HFFc6 (cell line): ENCODE measurements at regions not wholly inside any gene's neighbourhood (a gene's known extent, or its start where the extent isn't known, plus 50 kb on each side); places are given as distances from the start of the nearest gene placed in this dataset.
"Not testable (repeated sequence)": the region's sequence is repeated elsewhere in the genome, so short reads cannot be mapped to it uniquely, and the experiment has no call there.

ENCODE experiments used
- DNase-seq: peaks from one replicate; pipeline ENCODE4 v3.0.0-alpha.2; 2018
- H3K27ac Mint-ChIP-seq: 2 replicates; pipeline ENCODE4 v1.8.0; 2020; ENCODE audit warnings: mild to moderate bottlenecking, mixed read lengths
- H3K27me3 Mint-ChIP-seq: 2 replicates; pipeline ENCODE4 v1.8.0; 2021; ENCODE audit warnings: mild to moderate bottlenecking, moderate library complexity, mixed read lengths; ENCODE audit not compliant: insufficient read depth
- H3K36me3 Mint-ChIP-seq: 2 replicates; pipeline ENCODE4 v1.8.0; 2021; ENCODE audit warnings: low read depth, mixed read lengths
- H3K4me1 Mint-ChIP-seq: 2 replicates; pipeline ENCODE4 v1.8.0; 2020; ENCODE audit warnings: low read depth, mixed read lengths
- H3K4me3 Mint-ChIP-seq: 2 replicates; pipeline ENCODE4 v1.8.0; 2020; ENCODE audit warnings: mild to moderate bottlenecking, moderate library complexity, mixed read lengths
- H3K9me3 Mint-ChIP-seq: 2 replicates; pipeline ENCODE4 v1.8.0; 2020; ENCODE audit warnings: mild to moderate bottlenecking, mixed read lengths
- CTCF ChIP-seq: fragments of 200-600 bp; sonication (generic); IDR thresholded peaks from 2 replicates; pipeline ENCODE4 v1.5.0; 2021; ENCODE audit warnings: antibody characterized with exemption, mild to moderate bottlenecking

GRCh38 chr13:30071969-30072817 is 221.8 kb upstream of the UBL3 start:
- no peak overlapping the region for H3K27ac Mint-ChIP-seq
- no peak for TF ChIP-seq CTCF
- peaks cover 14% of the 10 kb centered on the region; the same call in 1 of the 2 replicates for H3K4me1 Mint-ChIP-seq
- no peak for DNase-seq
- no peak overlapping the region for H3K4me3 Mint-ChIP-seq
- peaks cover 2% of the 10 kb centered on the region for H3K27me3 Mint-ChIP-seq
- H3K36me3 Mint-ChIP-seq = no peaks in the 10 kb centered on the region
- H3K9me3 Mint-ChIP-seq = no peaks in the 10 kb centered on the region

- Mint-ChIP-seq H3K4me1 (0 out of 2 replicates have a peak, but pooled peaks cover 2% of the 10 kb centered on the region), H3K27ac (no peak overlapping the region), H3K9me3 (no peaks in the 10 kb centered on the region), H3K27me3 (peaks cover 3% of the 10 kb centered on the region), H3K36me3 (0 out of 2 replicates have a peak, but pooled peaks cover 2% of the 10 kb centered on the region), H3K4me3 (no peak overlapping the region)
- TF ChIP-seq CTCF = no peak
- no peak for DNase-seq
Observed at GRCh38 chr13:30065181-30065580, 214.8 kb upstream of the UBL3 start.

GRCh38 chr13:30063892-30064291 is 213.5 kb upstream of the UBL3 start:
- Mint-ChIP-seq H3K9me3 (no peaks in the 10 kb centered on the region), H3K27me3 (peaks cover 3% of the 10 kb centered on the region), H3K4me1 (no peaks in the 10 kb centered on the region), H3K27ac (no peak overlapping the region), H3K36me3 (0 out of 2 replicates have a peak, but pooled peaks cover 4% of the 10 kb centered on the region), H3K4me3 (no peak overlapping the region)
- TF ChIP-seq CTCF = no peak
- DNase-seq = no peak

- no peak for DNase-seq
- no peak overlapping the region for H3K4me3 Mint-ChIP-seq
Observed at GRCh38 chr13:30061217-30061616, 210.8 kb upstream of the UBL3 start.

GRCh38 chr13:30058429-30058828 is 208.0 kb upstream of the UBL3 start:
- 0 out of 2 replicates have a peak, but pooled peaks cover 4% of the 10 kb centered on the region for H3K9me3 Mint-ChIP-seq
- 0 out of 2 replicates have a peak, but pooled peaks cover 4% of the 10 kb centered on the region for H3K36me3 Mint-ChIP-seq
- H3K27me3 Mint-ChIP-seq = peaks cover 4% of the 10 kb centered on the region
- H3K4me3 Mint-ChIP-seq = no peak overlapping the region
- no peaks in the 10 kb centered on the region for H3K4me1 Mint-ChIP-seq
- no peak for DNase-seq
- no peak overlapping the region for H3K27ac Mint-ChIP-seq
- no peak for TF ChIP-seq CTCF

More at GRCh38 chr13:30061217-30061616, 210.8 kb upstream of the UBL3 start:
- H3K27me3 Mint-ChIP-seq = peaks cover 4% of the 10 kb centered on the region
- no peak for TF ChIP-seq CTCF
- no peaks in the 10 kb centered on the region for H3K4me1 Mint-ChIP-seq
- H3K36me3 Mint-ChIP-seq = 0 out of 2 replicates have a peak, but pooled peaks cover 4% of the 10 kb centered on the region
- H3K27ac Mint-ChIP-seq = no peak overlapping the region
- no peaks in the 10 kb centered on the region for H3K9me3 Mint-ChIP-seq

GRCh38 chr13:30054546-30054945 is 204.1 kb upstream of the UBL3 start:
- H3K27ac Mint-ChIP-seq, H3K36me3 Mint-ChIP-seq, H3K27me3 Mint-ChIP-seq, H3K4me3 Mint-ChIP-seq, H3K9me3 Mint-ChIP-seq, DNase-seq, H3K4me1 Mint-ChIP-seq: not testable (repeated sequence)
